Endothelial cell of umbilical vein (primary cell): ENCODE measurements at regions not wholly inside any gene's neighbourhood (a gene's known extent, or its start where the extent isn't known, plus 50 kb on each side); places are given as distances from the start of the nearest gene placed in this dataset.

ENCODE experiments used
- BruUV-seq: library from RNA; stranded (reverse); fragments of 400-500 nt; replicated peaks from 2 replicates; lab custom pipeline; 2021; lab: Mats Ljungman, UMichigan
- CTCF ChIA-PET: fragments of 300-600, 350-600 bp; sonication (Branson Sonifier 250); formaldehyde crosslinking; loops from one replicate; lab custom pipeline; 2021; ENCODE audit warnings: antibody characterized with exemption, inconsistent platforms; lab: Charles Lee
- POLR2A ChIA-PET: fragments of 300-600, 350-600 bp; sonication (Branson Sonifier 250); formaldehyde crosslinking; loops from one replicate; lab custom pipeline; 2021; ENCODE audit warnings: antibody characterized with exemption, inconsistent platforms; lab: Charles Lee
- DNase-seq: peaks from one replicate; pipeline ENCODE4 v3.0.0-alpha.2; 2011; ENCODE audit warnings: low read depth, low spot score
- FAIRE-seq: peaks from 2 replicates; lab custom pipeline; 2011; peaks lifted over from hg19 to GRCh38; lab: Jason Lieb, UNC
- H2AFZ ChIP-seq: 2 replicates; pipeline ENCODE4 v1.6.0; 2012; ENCODE audit warnings: low read depth, low read length, control low read depth, inconsistent platforms
- H3K27ac ChIP-seq: 2 replicates; pipeline ENCODE4 v1.5.1; 2011; ENCODE audit warnings: low read depth, mild to moderate bottlenecking, control low read depth, low read length, moderate library complexity; ENCODE audit not compliant: insufficient read depth
- H3K27me3 ChIP-seq, 2 experiments: 2 replicates each; pipeline versions ENCODE4 v1.6.0 to v1.6.1; 2011; ENCODE audit warnings: low read length in 2 of 2, mixed read lengths in 1 of 2; ENCODE audit not compliant: control insufficient read depth in 2 of 2, insufficient read depth in 2 of 2
- H3K36me3 ChIP-seq, 2 experiments: 2 replicates in 1 of 2; 3 replicates in 1 of 2; pipeline ENCODE4 v1.5.1; 2011; ENCODE audit warnings: low read length in 2 of 2, mild to moderate bottlenecking in 1 of 2, moderate library complexity in 1 of 2; ENCODE audit not compliant: control insufficient read depth in 2 of 2, insufficient read depth in 2 of 2; ENCODE audit errors: extremely low read depth in 1 of 2
- H3K4me1 ChIP-seq: 3 replicates; pipeline ENCODE4 v1.5.1; 2011; ENCODE audit warnings: mild to moderate bottlenecking, low read length; ENCODE audit not compliant: control insufficient read depth, insufficient read depth; ENCODE audit errors: extremely low read depth
- H3K4me2 ChIP-seq: 2 replicates; pipeline ENCODE4 v1.6.1; 2011; ENCODE audit warnings: low read length, control low read depth, mixed read lengths; ENCODE audit not compliant: insufficient read depth
- H3K4me3 ChIP-seq, 3 experiments: fragments of 200-600 bp in 1 of 3; sonication (generic), shearing (Covaris generic) in 1 of 3; replicated peaks in 1 of 3; 2 replicates each; pipeline ENCODE4 v1.5.1; 2011 to 2016; ENCODE audit warnings: control low read depth in 3 of 3, low read length in 3 of 3, mild to moderate bottlenecking in 2 of 3, inconsistent platforms in 1 of 3, low read depth in 1 of 3, moderate library complexity in 1 of 3; ENCODE audit not compliant: insufficient read depth in 1 of 3
- H3K79me2 ChIP-seq: 2 replicates; pipeline ENCODE4 v1.6.0; 2012; ENCODE audit warnings: low read length, inconsistent platforms; ENCODE audit not compliant: control insufficient read depth, insufficient read depth
- H3K9ac ChIP-seq: replicated peaks from 2 replicates; pipeline ENCODE3; 2011; ENCODE audit warnings: low read length, control low read depth; ENCODE audit not compliant: insufficient read depth; ENCODE audit errors: extremely low read depth
- H3K9me1 ChIP-seq: replicated peaks from 3 replicates; pipeline ENCODE4 v1.6.0; 2011; ENCODE audit warnings: mild to moderate bottlenecking, low read length; ENCODE audit not compliant: control insufficient read depth, insufficient read depth; ENCODE audit errors: extremely low read depth
- H3K9me3 ChIP-seq: replicated peaks from 2 replicates; pipeline ENCODE4 v1.5.1; 2012; ENCODE audit warnings: low read length, inconsistent platforms; ENCODE audit not compliant: control insufficient read depth, insufficient read depth
- H4K20me1 ChIP-seq: replicated peaks from 2 replicates; pipeline ENCODE3; 2011; ENCODE audit warnings: mild to moderate bottlenecking, low read length; ENCODE audit not compliant: control insufficient read depth, insufficient read depth; ENCODE audit errors: extremely low read depth
- EZH2 ChIP-seq: IDR thresholded peaks from 2 replicates; pipeline ENCODE4 v1.6.1; 2012; ENCODE audit warnings: borderline replicate concordance, low read depth, mild to moderate bottlenecking, moderate library complexity, low read length, inconsistent platforms; ENCODE audit not compliant: severe bottlenecking
- FOS ChIP-seq: IDR thresholded peaks from 2 replicates; pipeline ENCODE4 v1.6.1; 2011; ENCODE audit warnings: mild to moderate bottlenecking, low read length, moderate library complexity, borderline replicate concordance; ENCODE audit not compliant: insufficient read depth
- GATA2 ChIP-seq: IDR thresholded peaks from 2 replicates; pipeline ENCODE4 v1.7.0; 2011; ENCODE audit warnings: low read depth, mild to moderate bottlenecking, moderate library complexity, mixed read lengths, low read length; ENCODE audit not compliant: insufficient read length, insufficient read depth
- JUN ChIP-seq: IDR thresholded peaks from 2 replicates; pipeline ENCODE4 v1.6.1; 2011; ENCODE audit warnings: borderline replicate concordance, low read depth; ENCODE audit not compliant: insufficient read length, insufficient read depth
- MYC ChIP-seq: IDR thresholded peaks from one replicate; pipeline ENCODE4 v1.6.1; 2011; ENCODE audit warnings: mild to moderate bottlenecking, low read depth, low read length
- POLR2A ChIP-seq: IDR thresholded peaks from 2 replicates; pipeline ENCODE4 v1.6.1; 2012; ENCODE audit warnings: low read depth, mild to moderate bottlenecking, control low read depth, low read length
- POLR2AphosphoS5 ChIP-seq: IDR thresholded peaks from 2 replicates; pipeline ENCODE4 v1.6.1; 2012; ENCODE audit warnings: low read depth, mild to moderate bottlenecking, control low read depth, low read length, moderate library complexity; ENCODE audit not compliant: insufficient read depth
- dilution Hi-C: fragments of 300-500 bp; cut with MboI; formaldehyde crosslinking; loops from one replicate; pipeline ENCODE4 v1.15.0; 2019; ENCODE audit warnings: low sequenced_read_pairs; ENCODE audit not compliant: extremely low pct_ligation_motif_present
- intact Hi-C: fragments of 100-400 bp; cut with micrococcal nuclease; formaldehyde crosslinking; loops from one replicate; pipeline ENCODE4 v1.10.0; 2022
- TF ChIP-seq, protein P1 (sequence below): IDR thresholded peaks from 2 replicates; pipeline ENCODE4 v1.6.1; 2011; ENCODE audit not compliant: insufficient read depth, insufficient read length
- TF ChIP-seq, protein P2 (sequence below), 2 donors: IDR thresholded peaks; 1 replicate in 1 of 2; 2 replicates in 1 of 2; pipeline ENCODE4 v1.5.1; 2011; ENCODE audit warnings: low read length in 2 of 2, mild to moderate bottlenecking in 2 of 2, moderate library complexity in 2 of 2, control low read depth in 1 of 2, inconsistent platforms in 1 of 2, low read depth in 1 of 2; ENCODE audit not compliant: insufficient read depth in 1 of 2; ENCODE audit errors: extremely low read depth in 1 of 2

DNA sequence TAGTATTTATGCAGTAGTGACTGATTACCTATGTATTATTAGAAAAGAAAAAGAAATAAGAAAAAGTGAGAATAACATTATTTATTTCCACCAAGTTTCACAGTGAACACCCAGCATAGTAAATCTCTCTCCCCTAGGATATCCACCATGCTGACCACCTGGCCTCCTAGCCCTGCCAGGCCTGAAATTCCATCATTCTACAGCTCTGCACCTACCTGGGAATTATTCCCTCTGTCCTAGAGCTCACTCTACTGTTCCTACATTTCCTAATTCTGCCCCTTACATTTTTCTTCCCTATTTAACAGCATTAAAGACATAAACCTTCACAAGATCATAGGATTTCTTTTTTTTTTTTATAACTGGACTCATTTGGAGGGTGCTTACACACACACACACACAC is 525.3 kb upstream of the PPP2R3A start:
- intact Hi-C loops: no loop called here
- FAIRE-seq (no peak), DNase-seq (no peak)
- H2AFZ ChIP-seq: no peak overlapping the region
- no peaks in the 10 kb centered on the region for H3K36me3 ChIP-seq
- no peaks in the 10 kb centered on the region for H3K9me3 ChIP-seq
- H3K27me3 ChIP-seq: no peaks in the 10 kb centered on the region
- ChIA-PET POLR2A (no interaction called here), CTCF (no interaction called here)
- dilution Hi-C loops: no loop called here
- BruUV-seq: no TSS peak
- H4K20me1 ChIP-seq: no peaks in the 10 kb centered on the region
- no peaks in the 10 kb centered on the region for H3K79me2 ChIP-seq
- H3K4me1 ChIP-seq: no peaks in the 10 kb centered on the region
- H3K4me3 ChIP-seq: no peak overlapping the region
- TF ChIP-seq POLR2A: no peak
- TF ChIP-seq MYC: no peak
- TF ChIP-seq FOS: no peak
- no peak for TF ChIP-seq EZH2
- no peak for TF ChIP-seq JUN
- no peak for TF ChIP-seq GATA2
- TF ChIP-seq, protein P1, sequence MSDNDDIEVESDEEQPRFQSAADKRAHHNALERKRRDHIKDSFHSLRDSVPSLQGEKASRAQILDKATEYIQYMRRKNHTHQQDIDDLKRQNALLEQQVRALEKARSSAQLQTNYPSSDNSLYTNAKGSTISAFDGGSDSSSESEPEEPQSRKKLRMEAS: no peak
- TF ChIP-seq, protein P2, sequence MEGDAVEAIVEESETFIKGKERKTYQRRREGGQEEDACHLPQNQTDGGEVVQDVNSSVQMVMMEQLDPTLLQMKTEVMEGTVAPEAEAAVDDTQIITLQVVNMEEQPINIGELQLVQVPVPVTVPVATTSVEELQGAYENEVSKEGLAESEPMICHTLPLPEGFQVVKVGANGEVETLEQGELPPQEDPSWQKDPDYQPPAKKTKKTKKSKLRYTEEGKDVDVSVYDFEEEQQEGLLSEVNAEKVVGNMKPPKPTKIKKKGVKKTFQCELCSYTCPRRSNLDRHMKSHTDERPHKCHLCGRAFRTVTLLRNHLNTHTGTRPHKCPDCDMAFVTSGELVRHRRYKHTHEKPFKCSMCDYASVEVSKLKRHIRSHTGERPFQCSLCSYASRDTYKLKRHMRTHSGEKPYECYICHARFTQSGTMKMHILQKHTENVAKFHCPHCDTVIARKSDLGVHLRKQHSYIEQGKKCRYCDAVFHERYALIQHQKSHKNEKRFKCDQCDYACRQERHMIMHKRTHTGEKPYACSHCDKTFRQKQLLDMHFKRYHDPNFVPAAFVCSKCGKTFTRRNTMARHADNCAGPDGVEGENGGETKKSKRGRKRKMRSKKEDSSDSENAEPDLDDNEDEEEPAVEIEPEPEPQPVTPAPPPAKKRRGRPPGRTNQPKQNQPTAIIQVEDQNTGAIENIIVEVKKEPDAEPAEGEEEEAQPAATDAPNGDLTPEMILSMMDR (IDR thresholded peaks at IDR 0.05; ENCODE audit: extremely low read depth in 1 of 2, insufficient read depth in 1 of 2, low read depth in 1 of 2, low read length in 2 of 2): no peak
- TF ChIP-seq POLR2AphosphoS5: no peak
- no peak overlapping the region for H3K27ac ChIP-seq
- no peak overlapping the region for H3K9ac ChIP-seq
- H3K4me2 ChIP-seq: no peak overlapping the region
- no peaks in the 10 kb centered on the region for H3K9me1 ChIP-seq
